Upper lobe of right lung (tissue), 1 donor: ENCODE measurements at regions not wholly inside any gene's neighbourhood (a gene's known extent, or its start where the extent isn't known, plus 50 kb on each side); places are given as distances from the start of the nearest gene placed in this dataset.
"Not testable (repeated sequence)": the region's sequence is repeated elsewhere in the genome, so short reads cannot be mapped to it uniquely, and the experiment has no call there.

Experiments used
- ATAC-seq: fragments of 200-7000 bp; cut with Tn5 transposase; one replicate; pipeline ENCODE4 v1.9.1; 2020; ENCODE audit warnings: mild to moderate bottlenecking, moderate library complexity
- DNase-seq: peaks from one replicate; pipeline ENCODE4 v3.0.0-alpha.2; 2020
- H3K27ac ChIP-seq: fragments of 200-600 bp; one replicate; pipeline ENCODE4 v1.8.0; 2022
- H3K27me3 ChIP-seq: fragments of 200-600 bp; one replicate; pipeline ENCODE4 v1.8.0; 2022; ENCODE audit warnings: mild to moderate bottlenecking
- H3K36me3 ChIP-seq: fragments of 200-600 bp; one replicate; pipeline ENCODE4 v1.8.0; 2022
- H3K4me1 ChIP-seq: fragments of 200-600 bp; one replicate; pipeline ENCODE4 v1.8.0; 2022
- H3K4me3 ChIP-seq: fragments of 200-600 bp; one replicate; pipeline ENCODE4 v1.8.0; 2022; ENCODE audit warnings: mild to moderate bottlenecking
- H3K9me3 ChIP-seq: fragments of 200-600 bp; one replicate; pipeline ENCODE4 v1.8.0; 2022
- intact Hi-C: fragments of 100-400 bp; cut with DNase I; formaldehyde crosslinking; loops from one replicate; pipeline ENCODE4 v1.11.0; 2022
- TF ChIP-seq, protein P1 (sequence below): fragments of 200-600 bp; IDR thresholded peaks from one replicate; pipeline ENCODE4 v1.8.0; 2022; ENCODE audit warnings: antibody characterized with exemption
- donor health status: DM: no; HTN: yes; CAD: no; lungs with severe emphysema.

DNA sequence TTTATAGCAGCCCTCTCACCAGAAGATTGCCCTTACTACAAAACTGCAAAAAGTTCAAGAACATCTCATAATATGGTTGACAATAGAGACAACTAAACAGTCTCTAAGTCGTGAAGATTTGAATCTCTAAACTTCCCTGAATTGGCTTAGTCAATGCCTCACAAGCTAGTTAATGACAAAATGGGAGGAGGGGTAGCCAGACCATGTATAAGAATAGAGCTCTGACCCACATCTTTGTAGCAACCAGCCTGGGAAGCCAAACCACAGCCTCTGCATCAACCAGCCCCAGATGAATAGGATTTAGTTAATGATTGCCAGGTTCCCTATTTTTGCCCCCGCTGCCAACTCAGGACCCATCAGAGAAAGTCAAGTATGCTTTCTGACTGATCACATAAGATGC is 1265.9 kb upstream of the PCDH10 start:
- H3K27ac ChIP-seq, H3K9me3 ChIP-seq, H3K4me1 ChIP-seq, H3K27me3 ChIP-seq, intact Hi-C loops, DNase-seq, ATAC-seq, H3K4me3 ChIP-seq, H3K36me3 ChIP-seq: not testable (repeated sequence)

DNA sequence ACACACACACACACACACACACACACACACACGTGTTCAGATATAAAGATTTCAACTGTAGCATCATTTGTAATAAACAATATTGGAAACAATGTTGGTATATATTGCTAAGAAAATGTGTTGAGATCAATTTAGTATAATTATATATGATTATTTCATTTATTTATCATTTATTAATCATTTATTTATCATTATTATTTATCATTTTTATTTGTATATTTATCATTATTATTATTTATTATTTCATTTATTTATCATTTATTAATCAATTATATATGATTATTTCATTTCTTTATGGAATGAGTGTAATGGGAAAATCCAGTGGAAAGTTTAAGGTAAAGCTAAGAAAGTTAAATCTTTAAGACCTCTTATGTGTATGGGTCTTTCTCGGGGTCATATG is 1223.4 kb upstream of the PCDH10 start:
- ATAC-seq, H3K27me3 ChIP-seq, intact Hi-C loops, DNase-seq, H3K4me1 ChIP-seq, H3K36me3 ChIP-seq, H3K27ac ChIP-seq, H3K4me3 ChIP-seq, H3K9me3 ChIP-seq: not testable (repeated sequence)

- ATAC-seq, H3K9me3 ChIP-seq, H3K27me3 ChIP-seq, H3K36me3 ChIP-seq, DNase-seq, H3K27ac ChIP-seq, intact Hi-C loops, H3K4me3 ChIP-seq, H3K4me1 ChIP-seq: not testable (repeated sequence)
These were observed 1181.4 kb upstream of the PCDH10 start for GRCh38 chr4:131967646-131968045.

DNA sequence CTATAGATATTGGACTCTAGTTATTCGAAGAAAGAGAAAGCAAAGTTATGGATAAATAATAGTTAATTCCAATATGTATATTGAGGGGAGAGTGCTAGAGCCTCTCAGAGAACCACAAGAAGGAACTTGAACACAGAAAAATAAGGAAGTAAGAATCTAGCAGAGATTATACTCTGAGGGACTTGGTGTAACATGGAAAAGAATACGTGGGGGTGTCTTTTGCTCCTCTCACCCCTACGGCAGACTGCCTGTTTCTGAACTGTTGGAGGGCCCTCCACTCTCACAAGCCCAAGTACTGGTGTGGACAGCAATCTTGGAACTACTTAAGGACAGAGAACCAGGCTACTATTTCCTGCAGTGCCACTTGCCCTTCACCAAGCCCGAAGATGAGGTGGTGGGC is 1174.4 kb upstream of the PCDH10 start:
- no peaks in the 10 kb centered on the region for H3K9me3 ChIP-seq
- ATAC-seq = no peak
- no peak overlapping the region for H3K27ac ChIP-seq
- no peaks in the 10 kb centered on the region for H3K36me3 ChIP-seq
- intact Hi-C loops = no loop called here
- H3K4me3 ChIP-seq = peak overlapping the region; percentile 29
- H3K4me1 ChIP-seq = no peaks in the 10 kb centered on the region
- TF ChIP-seq, protein P1, sequence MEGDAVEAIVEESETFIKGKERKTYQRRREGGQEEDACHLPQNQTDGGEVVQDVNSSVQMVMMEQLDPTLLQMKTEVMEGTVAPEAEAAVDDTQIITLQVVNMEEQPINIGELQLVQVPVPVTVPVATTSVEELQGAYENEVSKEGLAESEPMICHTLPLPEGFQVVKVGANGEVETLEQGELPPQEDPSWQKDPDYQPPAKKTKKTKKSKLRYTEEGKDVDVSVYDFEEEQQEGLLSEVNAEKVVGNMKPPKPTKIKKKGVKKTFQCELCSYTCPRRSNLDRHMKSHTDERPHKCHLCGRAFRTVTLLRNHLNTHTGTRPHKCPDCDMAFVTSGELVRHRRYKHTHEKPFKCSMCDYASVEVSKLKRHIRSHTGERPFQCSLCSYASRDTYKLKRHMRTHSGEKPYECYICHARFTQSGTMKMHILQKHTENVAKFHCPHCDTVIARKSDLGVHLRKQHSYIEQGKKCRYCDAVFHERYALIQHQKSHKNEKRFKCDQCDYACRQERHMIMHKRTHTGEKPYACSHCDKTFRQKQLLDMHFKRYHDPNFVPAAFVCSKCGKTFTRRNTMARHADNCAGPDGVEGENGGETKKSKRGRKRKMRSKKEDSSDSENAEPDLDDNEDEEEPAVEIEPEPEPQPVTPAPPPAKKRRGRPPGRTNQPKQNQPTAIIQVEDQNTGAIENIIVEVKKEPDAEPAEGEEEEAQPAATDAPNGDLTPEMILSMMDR = no peak
- DNase-seq = no peak
- H3K27me3 ChIP-seq = no peaks in the 10 kb centered on the region

- H3K27me3 ChIP-seq, H3K4me1 ChIP-seq, DNase-seq, intact Hi-C loops, H3K9me3 ChIP-seq, H3K27ac ChIP-seq, H3K36me3 ChIP-seq: not testable (repeated sequence)
- ATAC-seq = peak; percentile 25
- H3K4me3 ChIP-seq = peak overlapping the region; percentile 29
These were observed 1173.6 kb upstream of the PCDH10 start for GRCh38 chr4:131975276-131976132.

GRCh38 chr4:131976133-131977002 is 1172.7 kb upstream of the PCDH10 start:
- DNase-seq, H3K4me1 ChIP-seq, H3K27me3 ChIP-seq, ATAC-seq, H3K36me3 ChIP-seq, H3K27ac ChIP-seq, H3K9me3 ChIP-seq, intact Hi-C loops: not testable (repeated sequence)
- H3K4me3 ChIP-seq = peak overlapping the region; percentile 29

GRCh38 chr4:131978120-131978519 is 1171.0 kb upstream of the PCDH10 start:
- no peaks in the 10 kb centered on the region for H3K9me3 ChIP-seq
- intact Hi-C loops = no loop called here
- no peak overlapping the region for H3K4me3 ChIP-seq
- TF ChIP-seq, protein P1 = no peak
- ATAC-seq (no peak), DNase-seq (no peak)
- H3K36me3 ChIP-seq = no peaks in the 10 kb centered on the region
- H3K27ac ChIP-seq = no peak overlapping the region
- no peaks in the 10 kb centered on the region for H3K27me3 ChIP-seq
- H3K4me1 ChIP-seq = no peaks in the 10 kb centered on the region

GRCh38 chr4:131989576-131989975 is 1159.5 kb upstream of the PCDH10 start:
- no peaks in the 10 kb centered on the region for H3K9me3 ChIP-seq
- H3K4me3 ChIP-seq = no peak overlapping the region
- no peak overlapping the region for H3K27ac ChIP-seq
- intact Hi-C loops = no loop called here
- H3K36me3 ChIP-seq = no peaks in the 10 kb centered on the region
- TF ChIP-seq, protein P1 = no peak
- H3K27me3 ChIP-seq = no peaks in the 10 kb centered on the region
- H3K4me1 ChIP-seq = no peaks in the 10 kb centered on the region
- ATAC-seq = no peak
- no peak for DNase-seq
